ENCODE measurements at regions not wholly inside any gene's neighbourhood (a gene's known extent, or its start where the extent isn't known, plus 50 kb on each side); places are given as distances from the start of the nearest gene placed in this dataset.
"Not testable (repeated sequence)": the region's sequence is repeated elsewhere in the genome, so short reads cannot be mapped to it uniquely, and the experiment has no call there.

- no peak for DNase-seq
These were observed 57.8 kb upstream of the ANKRD30A start for GRCh38 chr10:37067576-37067975.

GRCh38 chr10:37062296-37062695 lies 63.1 kb upstream of the ANKRD30A start:
- not testable (repeated sequence) for DNase-seq

- no peak for DNase-seq
These were observed 68.1 kb upstream of the ANKRD30A start for GRCh38 chr10:37057261-37057660.

- no peak for DNase-seq
These were observed 71.9 kb upstream of the ANKRD30A start for GRCh38 chr10:37053476-37053875.

DNA sequence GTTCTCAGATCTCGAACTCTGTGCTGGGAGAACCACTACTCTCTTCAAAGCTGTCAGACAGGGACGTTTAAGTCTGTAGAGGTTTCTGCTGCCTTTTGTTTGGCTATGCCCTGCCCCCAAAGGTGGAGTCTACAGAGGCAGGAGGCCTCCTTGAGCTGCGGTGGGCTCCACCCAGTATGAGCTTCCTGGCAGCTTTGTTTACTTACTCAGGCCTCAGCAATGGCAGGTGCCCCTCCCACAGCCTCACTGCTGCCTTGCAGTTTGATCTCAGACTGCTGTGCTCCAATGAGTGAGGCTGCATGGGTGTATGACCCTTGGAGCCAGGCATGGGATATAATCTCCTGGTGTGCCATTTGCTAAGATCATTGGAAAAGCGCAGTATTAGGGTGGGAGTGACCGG lies 75.4 kb upstream of the ANKRD30A start:
- DNase-seq, result not testable (repeated sequence)

- not testable (repeated sequence) for DNase-seq
These were observed 81.1 kb upstream of the ANKRD30A start for GRCh38 chr10:37044319-37044718.

DNA sequence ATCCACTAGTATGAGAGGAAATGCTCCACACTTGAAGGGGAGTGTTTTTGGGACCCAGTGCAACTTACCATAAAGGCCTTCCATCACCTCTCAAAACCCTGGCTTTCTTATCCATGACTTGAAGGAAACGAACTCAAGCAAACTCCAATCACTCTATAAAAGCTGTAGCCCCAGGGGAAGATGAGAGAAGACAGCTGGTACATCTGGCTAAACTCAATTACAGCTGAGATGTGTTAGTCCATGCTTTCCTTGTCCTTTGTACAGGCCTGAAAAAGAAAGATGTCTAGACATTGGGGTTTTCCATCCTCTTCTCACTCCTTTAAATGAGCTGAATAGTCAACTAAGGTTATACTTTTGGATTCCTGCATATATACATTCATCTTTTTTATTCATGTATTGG lies 89.5 kb upstream of the ANKRD30A start:
- no peak for DNase-seq

DNA sequence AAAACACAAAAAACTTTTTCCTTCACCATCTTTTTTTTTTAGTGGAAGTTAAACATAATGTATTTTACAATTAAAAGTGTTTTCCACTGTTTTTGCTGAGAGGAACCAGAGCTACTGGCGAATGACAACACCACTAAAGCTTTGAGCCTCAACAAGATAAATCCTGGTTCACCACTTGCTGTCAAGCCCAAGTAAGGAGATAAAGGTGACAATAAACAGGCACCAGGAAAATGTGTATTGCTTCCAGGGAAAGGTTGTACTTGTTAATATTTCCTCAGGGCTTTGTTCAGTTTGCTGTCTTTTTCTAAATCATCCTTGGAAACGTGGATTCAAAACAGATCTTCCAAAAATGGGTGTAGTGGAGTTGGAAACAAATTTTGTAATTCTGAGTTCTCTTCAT lies 109.9 kb upstream of the ANKRD30A start:
- DNase-seq, result no peak

- no peak for DNase-seq
These were observed 114.7 kb upstream of the ANKRD30A start for GRCh38 chr10:37010741-37011140.

- DNase-seq, result not testable (repeated sequence)
These were observed 117.1 kb upstream of the ANKRD30A start for GRCh38 chr10:37008276-37008675.

GRCh38 chr10:37003126-37003525 lies 122.3 kb upstream of the ANKRD30A start:
- DNase-seq, result no peak

GRCh38 chr10:36995806-36996205 lies 129.6 kb upstream of the ANKRD30A start:
- not testable (repeated sequence) for DNase-seq

GRCh38 chr10:36994886-36995285 lies 130.5 kb upstream of the ANKRD30A start:
- DNase-seq, result no peak

DNA sequence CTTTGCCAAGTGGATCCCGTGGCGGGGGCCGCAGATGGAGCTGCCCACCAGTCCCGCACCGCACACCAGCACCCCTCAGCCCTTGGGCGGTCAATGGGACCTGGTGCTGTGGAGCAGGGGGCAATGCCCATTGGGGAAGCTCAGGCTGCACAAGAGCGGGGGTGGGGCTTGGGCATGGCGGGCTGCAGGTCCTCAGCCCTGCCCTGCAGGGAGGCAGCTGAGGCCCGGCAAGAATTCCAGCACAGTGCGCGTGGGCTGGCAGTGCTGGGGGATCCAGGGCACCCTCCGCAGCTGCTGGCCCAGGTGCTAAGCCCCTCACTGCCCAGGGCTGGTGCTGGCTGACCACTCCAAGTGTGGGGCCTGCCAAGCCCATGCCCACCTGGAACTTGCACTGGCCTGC lies 136.2 kb upstream of the ANKRD30A start:
- DNase-seq, result no peak

DNA sequence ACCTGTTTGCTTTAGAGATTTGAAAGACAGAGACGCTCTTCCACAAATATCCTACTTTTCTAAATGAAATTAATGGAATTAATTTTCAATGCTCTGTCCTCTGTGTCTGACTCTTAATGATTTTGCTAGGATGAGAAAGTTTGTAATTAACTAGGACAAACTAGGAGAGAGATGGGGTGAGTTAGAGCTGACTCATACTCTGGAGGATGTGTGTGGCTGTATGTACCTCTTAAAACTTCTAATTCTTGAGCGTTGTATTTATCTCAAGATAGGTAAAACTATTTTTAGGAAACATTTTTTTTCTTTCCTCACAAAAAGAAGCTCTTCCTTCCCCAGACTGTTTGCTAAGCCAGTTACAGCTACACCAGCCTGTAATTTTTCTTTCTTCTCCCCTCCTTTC lies 178.8 kb upstream of the ANKRD30A start:
- DNase-seq, result no peak

DNA sequence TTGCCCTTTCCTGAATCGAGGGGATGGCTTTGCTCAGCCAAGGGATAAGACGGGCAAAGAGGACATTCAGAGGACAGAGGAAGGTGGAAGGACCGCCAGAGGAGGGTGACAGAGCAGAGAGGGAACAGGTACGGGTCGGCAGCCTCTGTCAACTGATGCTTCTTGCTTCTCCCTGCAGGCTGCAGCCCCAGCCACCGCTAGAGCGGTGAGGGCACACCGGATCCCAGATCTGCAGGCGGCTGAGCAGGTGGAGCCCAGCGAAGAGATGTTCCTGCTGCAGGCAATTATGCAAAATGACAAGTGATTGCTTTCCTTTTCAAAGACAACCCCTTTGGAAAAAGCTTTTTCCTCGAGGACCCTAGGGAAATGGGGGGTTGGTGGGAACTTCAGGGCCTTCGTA lies 181.9 kb upstream of the ANKRD30A start:
- DNase-seq, result no peak

DNA sequence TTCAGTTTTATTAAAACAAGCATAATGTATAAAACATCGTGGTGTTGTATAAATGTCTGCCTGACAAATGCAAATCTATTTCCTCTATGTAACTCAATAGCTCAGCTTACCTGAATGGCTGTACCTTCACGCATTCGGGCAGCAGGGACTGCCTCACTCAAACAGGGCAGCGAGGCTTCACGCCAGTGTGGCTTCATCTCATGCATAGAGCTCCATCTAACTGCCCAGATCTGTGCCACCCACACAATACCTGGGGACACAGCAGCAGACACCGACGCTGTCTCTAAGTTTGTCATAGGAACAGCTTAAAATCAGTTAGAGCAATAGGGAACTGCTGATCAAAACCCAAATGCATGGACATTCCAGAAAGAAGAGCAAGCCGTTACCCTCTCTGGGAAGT lies 182.8 kb upstream of the ANKRD30A start:
- DNase-seq, result no peak

GRCh38 chr10:36903040-36903439 lies 222.4 kb upstream of the ANKRD30A start:
- DNase-seq, result no peak

DNA sequence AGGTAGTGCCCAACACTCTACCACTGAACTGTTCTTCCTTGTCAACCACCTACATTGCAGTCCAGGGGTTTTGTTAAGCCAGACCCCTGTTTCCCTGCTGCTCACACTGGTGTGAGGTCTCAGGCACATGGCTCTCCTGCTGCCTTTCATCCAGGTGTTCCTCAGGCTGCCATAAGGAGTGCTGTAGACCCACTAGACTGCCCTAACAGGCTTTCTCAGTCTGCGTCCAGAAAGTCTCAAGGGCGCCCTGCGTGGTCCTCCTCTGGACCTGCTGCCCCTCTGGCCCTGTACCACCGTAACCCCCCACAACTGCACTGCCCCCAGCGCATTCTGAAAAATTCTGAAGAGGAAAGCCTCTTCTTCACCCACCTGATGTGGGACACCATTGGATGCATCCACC lies 225.7 kb upstream of the ANKRD30A start:
- DNase-seq, result no peak

- peak; percentile 12 for DNase-seq
These were observed 236.3 kb upstream of the ANKRD30A start for GRCh38 chr10:36888925-36889573.

GRCh38 chr10:36886303-36886891 lies 239.0 kb upstream of the ANKRD30A start:
- no peak for DNase-seq

- DNase-seq, result no peak
These were observed 239.7 kb upstream of the ANKRD30A start for GRCh38 chr10:36885746-36886145.

DNA sequence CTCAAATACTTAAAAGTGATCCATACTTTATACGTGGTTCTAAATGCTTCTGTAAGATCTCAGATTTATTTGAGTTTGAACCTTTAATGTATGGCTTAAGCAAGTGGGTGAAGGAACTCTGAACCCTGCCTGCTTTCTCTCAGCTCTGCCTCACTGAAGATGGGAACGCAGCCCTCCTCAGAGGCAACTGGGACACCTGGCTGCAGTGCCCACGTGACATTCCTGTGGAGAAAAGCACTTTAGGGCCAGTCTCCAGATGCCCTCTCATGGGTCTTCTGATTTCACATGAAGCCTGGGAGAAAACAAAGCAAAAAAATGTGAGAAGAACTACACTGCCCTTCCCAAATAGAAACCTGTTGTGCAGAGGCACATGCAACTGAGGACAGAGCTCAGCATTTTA lies 242.6 kb upstream of the ANKRD30A start:
- DNase-seq, result no peak

DNA sequence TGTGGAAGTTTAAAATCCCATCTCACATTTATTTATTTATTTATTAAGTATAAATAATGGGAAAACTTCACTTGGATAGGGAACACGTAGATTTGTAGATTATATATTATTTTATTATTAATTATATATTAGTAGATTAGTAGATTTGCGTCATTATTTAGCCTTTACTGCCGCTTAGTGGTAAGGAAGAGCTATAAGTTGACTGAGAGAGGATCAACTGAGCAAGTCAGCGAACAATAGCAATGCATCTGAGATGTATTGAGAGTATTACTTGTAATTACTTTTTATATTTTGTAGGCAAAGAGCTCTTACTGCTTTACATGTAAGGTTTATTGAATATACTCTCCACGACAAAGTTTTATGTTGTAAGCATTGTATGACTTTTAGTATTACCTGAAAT lies 244.5 kb upstream of the ANKRD30A start:
- peak; percentile 27 for DNase-seq

All from fibroblast of skin of back (primary cell).